IMR-90 (cell line): ENCODE measurements at regions not wholly inside any gene's neighbourhood (a gene's known extent, or its start where the extent isn't known, plus 50 kb on each side); places are given as distances from the start of the nearest gene placed in this dataset.

Source experiments
- ATAC-seq: fragments of 200-7000 bp; cut with Tn5 transposase; 2 replicates; pipeline ENCODE4 v1.9.1; 2020; ENCODE audit warnings: low read depth, mild to moderate bottlenecking, moderate library complexity
- BruUV-seq: library from RNA; stranded (reverse); fragments of 400-500 nt; replicated peaks from 2 replicates; lab custom pipeline; 2021; lab: Mats Ljungman, UMichigan
- CTCF ChIA-PET: fragments of 300-600 bp; formaldehyde crosslinking; extraction: SDS; loops from one replicate; lab custom pipeline; 2021; ENCODE audit warnings: antibody characterized with exemption; lab: Yijun Ruan, JAX
- POLR2A ChIA-PET: fragments of 300-600 bp; sonication (Branson Sonifier 250); formaldehyde crosslinking; loops from one replicate; lab custom pipeline; 2022; ENCODE audit warnings: antibody characterized with exemption; ENCODE audit not compliant: unreplicated experiment; lab: Charles Lee
- DNase-seq: peaks from one replicate; pipeline ENCODE4 v3.0.0; 2013
- H2AFZ ChIP-seq: replicated peaks from 2 replicates; pipeline ENCODE3; 2013; ENCODE audit warnings: low read length, mild to moderate bottlenecking; ENCODE audit not compliant: poor library complexity
- H2AK5ac ChIP-seq: 2 replicates; pipeline ENCODE4 v1.6.1; 2013; ENCODE audit warnings: low read depth, low read length, inconsistent platforms
- H2AK9ac ChIP-seq: replicated peaks from 2 replicates; pipeline ENCODE3; 2013; ENCODE audit warnings: mild to moderate bottlenecking, low read depth, low read length, moderate library complexity; ENCODE audit not compliant: poor library complexity
- H2BK120ac ChIP-seq: 2 replicates; pipeline ENCODE4 v1.6.1; 2013; ENCODE audit warnings: low read depth, low read length, inconsistent platforms
- H2BK15ac ChIP-seq: 3 replicates; pipeline ENCODE4 v1.6.1; 2013; ENCODE audit warnings: low read depth, low read length, inconsistent platforms
- H2BK20ac ChIP-seq: 2 replicates; pipeline ENCODE4 v1.6.1; 2013; ENCODE audit warnings: low read depth, mild to moderate bottlenecking, inconsistent platforms, low read length, moderate library complexity
- H2BK5ac ChIP-seq: 2 replicates; pipeline ENCODE4 v1.6.1; 2013; ENCODE audit warnings: mild to moderate bottlenecking, low read depth, low read length, inconsistent platforms; ENCODE audit not compliant: poor library complexity, severe bottlenecking
- H3K14ac ChIP-seq: replicated peaks from 2 replicates; pipeline ENCODE4 v1.6.1; 2013; ENCODE audit warnings: low read depth, low read length, inconsistent platforms
- H3K18ac ChIP-seq: 2 replicates; pipeline ENCODE4 v1.6.1; 2013; ENCODE audit warnings: low read depth, low read length, control low read depth
- H3K23ac ChIP-seq: 2 replicates; pipeline ENCODE4 v1.6.1; 2013; ENCODE audit warnings: low read depth, low read length, inconsistent platforms
- H3K27ac ChIP-seq: 2 replicates; pipeline ENCODE4 v1.5.1; 2013; ENCODE audit warnings: mild to moderate bottlenecking, control low read depth, low read length; ENCODE audit not compliant: insufficient read depth
- H3K27me3 ChIP-seq: 2 replicates; pipeline ENCODE4 v1.6.1; 2013; ENCODE audit warnings: low read length; ENCODE audit not compliant: control insufficient read depth, insufficient read depth
- H3K36me3 ChIP-seq: 2 replicates; pipeline ENCODE4 v1.6.1; 2013; ENCODE audit warnings: low read length, mixed read lengths; ENCODE audit not compliant: control insufficient read depth, insufficient read depth
- H3K4ac ChIP-seq: 2 replicates; pipeline ENCODE4 v1.6.1; 2013; ENCODE audit warnings: low read depth, low read length, inconsistent platforms
- H3K4me1 ChIP-seq: 2 replicates; pipeline ENCODE4 v1.6.1; 2013; ENCODE audit warnings: low read length, mixed read lengths; ENCODE audit not compliant: control insufficient read depth, insufficient read depth
- H3K4me2 ChIP-seq: 2 replicates; pipeline ENCODE4 v1.6.1; 2013; ENCODE audit warnings: low read depth, mild to moderate bottlenecking, control low read depth, low read length, moderate library complexity
- H3K4me3 ChIP-seq: 2 replicates; pipeline ENCODE4 v1.5.1; 2013; ENCODE audit warnings: low read depth, mild to moderate bottlenecking, control low read depth, low read length, moderate library complexity; ENCODE audit not compliant: insufficient read depth
- H3K56ac ChIP-seq: 2 replicates; pipeline ENCODE4 v1.6.1; 2013; ENCODE audit warnings: low read length, inconsistent platforms; ENCODE audit not compliant: insufficient read depth; ENCODE audit errors: extremely low read depth
- H3K79me1 ChIP-seq, 2 experiments: 2 replicates each; pipeline ENCODE4 v1.6.1; 2013; ENCODE audit warnings: low read length in 2 of 2, inconsistent platforms in 1 of 2, low read depth in 1 of 2
- H3K9ac ChIP-seq: 2 replicates; pipeline ENCODE4 v1.6.1; 2013; ENCODE audit warnings: low read depth, low read length, control low read depth
- H3K9me1 ChIP-seq: 2 replicates; pipeline ENCODE4 v1.6.1; 2013; ENCODE audit warnings: low read length, inconsistent platforms; ENCODE audit not compliant: insufficient read depth
- H3K9me3 ChIP-seq: 2 replicates; pipeline ENCODE4 v1.6.1; 2013; ENCODE audit warnings: low read length; ENCODE audit not compliant: control insufficient read depth, insufficient read depth
- H4K20me1 ChIP-seq: 2 replicates; pipeline ENCODE4 v1.6.1; 2013; ENCODE audit warnings: low read length, inconsistent platforms; ENCODE audit not compliant: insufficient read depth
- H4K5ac ChIP-seq: 2 replicates; pipeline ENCODE4 v1.6.1; 2013; ENCODE audit warnings: mild to moderate bottlenecking, low read depth, low read length, control low read depth
- H4K8ac ChIP-seq, 2 experiments: 2 replicates each; pipeline ENCODE4 v1.6.1; 2013; ENCODE audit warnings: low read depth in 2 of 2, low read length in 2 of 2, control low read depth in 1 of 2, inconsistent platforms in 1 of 2
- H4K91ac ChIP-seq: 2 replicates; pipeline ENCODE4 v1.6.1; 2013; ENCODE audit warnings: low read depth, low read length, inconsistent platforms; ENCODE audit not compliant: insufficient read depth
- ELK1 ChIP-seq: fragments of 150-350 bp; IDR thresholded peaks from 2 replicates; pipeline ENCODE4 v1.6.1; 2016; ENCODE audit warnings: low read depth, mild to moderate bottlenecking, low read length, moderate library complexity, borderline replicate concordance
- RAD21 ChIP-seq: IDR thresholded peaks from 2 replicates; pipeline ENCODE4 v1.6.1; 2012; ENCODE audit warnings: low read length, improper control_type of control experiment
- RCOR1 ChIP-seq: IDR thresholded peaks from 2 replicates; pipeline ENCODE4 v1.6.1; 2012; ENCODE audit warnings: mild to moderate bottlenecking, low read length, improper control_type of control experiment; ENCODE audit not compliant: insufficient replicate concordance
- SMC3 ChIP-seq: fragments of 150-350 bp; IDR thresholded peaks from 2 replicates; pipeline ENCODE4 v1.6.1; 2016; ENCODE audit warnings: low read depth, mild to moderate bottlenecking, antibody characterized with exemption, low read length, moderate library complexity
- USF2 ChIP-seq: fragments of 150-350 bp; IDR thresholded peaks from 2 replicates; pipeline ENCODE4 v1.6.1; 2017; ENCODE audit warnings: mild to moderate bottlenecking, antibody characterized with exemption, low read length, low read depth
- WGBS, 2 experiments: methylation state at CpG; one replicate each; pipeline versions ENCODE4 v1.1.5 to v1.1.7; 2013; ENCODE audit warnings: missing lambda C conversion rate in 2 of 2; ENCODE audit not compliant: insufficient read length in 1 of 2; ENCODE audit errors: extremely low coverage in 2 of 2; 5-methylcytosine and 5-hydroxymethylcytosine counted together
- dilution Hi-C: fragments of 300-500 bp; cut with HindIII; formaldehyde crosslinking; loops from one replicate; pipeline ENCODE4 v1.14.3; 2018; ENCODE audit warnings: low sequenced_read_pairs; ENCODE audit not compliant: unreplicated experiment
- in situ Hi-C: fragments of 300-500 bp; cut with MboI; formaldehyde crosslinking; loops from 3 replicates; pipeline ENCODE4 v1.14.3; 2019; ENCODE audit warnings: low sequenced_read_pairs, inconsistent platforms, mixed read lengths
- intact Hi-C: fragments of 100-400 bp; cut with micrococcal nuclease; formaldehyde crosslinking; loops from 2 replicates; pipeline ENCODE4 v1.10.0; 2022

DNA sequence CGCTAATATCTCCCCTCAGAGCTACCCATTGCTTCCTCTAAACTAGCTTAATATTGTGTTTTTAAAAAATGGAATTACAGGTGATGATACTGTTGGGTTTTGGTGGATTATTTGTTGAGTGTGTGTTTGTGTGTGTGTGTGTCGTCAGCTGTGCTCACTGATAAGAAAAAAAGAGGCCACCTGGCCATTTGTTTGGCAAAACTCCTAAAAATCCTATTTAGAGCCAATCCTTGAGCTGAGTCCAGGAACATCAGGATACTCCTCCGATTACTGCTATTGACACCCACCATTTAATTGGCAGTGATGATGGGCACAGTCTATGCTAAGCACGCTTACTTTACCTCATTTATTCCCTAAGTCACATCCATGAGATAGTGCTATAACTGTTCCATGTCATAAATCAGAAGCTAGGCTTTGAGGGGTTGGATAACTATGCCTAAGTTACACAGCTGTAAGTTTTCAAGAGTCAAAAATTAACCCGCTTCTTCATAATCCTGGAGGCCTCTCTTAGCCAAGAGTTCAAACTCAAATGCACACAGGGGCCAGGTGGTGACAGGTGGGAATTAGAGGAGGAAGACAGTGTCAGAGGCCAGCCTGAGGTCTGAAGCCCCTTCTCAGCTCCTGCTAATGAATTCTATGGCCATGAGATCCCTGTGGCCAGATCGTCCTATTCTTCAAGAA, 1026.6 kb upstream of the TMEM132C start:
- Histone ChIP-seq H4K8ac (no peak overlapping the region), H3K36me3 (no peaks in the 10 kb centered on the region), H3K9me3 (peaks cover 8% of the 10 kb centered on the region; the same call in 1 of the 2 replicates), H3K14ac (no peak overlapping the region), H3K4me3 (no peak overlapping the region), H4K20me1 (no peaks in the 10 kb centered on the region), H4K5ac (no peak overlapping the region), H2BK20ac (no peak overlapping the region), H3K23ac (no peak overlapping the region), H2AK9ac (no peak overlapping the region), H3K9me1 (no peaks in the 10 kb centered on the region), H2BK120ac (no peak overlapping the region), H3K18ac (no peak overlapping the region), H2BK15ac (no peak overlapping the region), H3K27me3 (no peaks in the 10 kb centered on the region), H3K27ac (no peak overlapping the region), H3K56ac (no peak overlapping the region), H2BK5ac (no peak overlapping the region), H3K9ac (no peak overlapping the region), H2AK5ac (no peak overlapping the region), H3K79me1 (no peaks in the 10 kb centered on the region), H2AFZ (no peak overlapping the region), H4K91ac (no peak overlapping the region), H3K4me2 (no peak overlapping the region), H3K4me1 (no peaks in the 10 kb centered on the region), H3K4ac (no peak overlapping the region)
- ChIA-PET POLR2A (no interaction called here), CTCF (no interaction called here)
- dilution Hi-C loops (no loop called here), intact Hi-C loops (no loop called here), in situ Hi-C loops (no loop called here)
- WGBS, 2 experiments, result no CpG with 5 or more reads among the region's 6 CpGs
- no peak for TF ChIP-seq ELK1
- no peak for TF ChIP-seq SMC3
- TF ChIP-seq RCOR1, result no peak
- TF ChIP-seq RAD21, result no peak
- no peak for TF ChIP-seq USF2
- ATAC-seq (no peak), DNase-seq (no peak)
- BruUV-seq, result no TSS peak
